LNCAP (cell line): ENCODE measurements at regions not wholly inside any gene's neighbourhood (a gene's known extent, or its start where the extent isn't known, plus 50 kb on each side); places are given as distances from the start of the nearest gene placed in this dataset.

ENCODE experiments used
- CTCF ChIP-seq: fragments of 450-650 bp; IDR thresholded peaks from 2 replicates; pipeline ENCODE4 v1.5.1; 2017; ENCODE audit warnings: mild to moderate bottlenecking

- no peak for TF ChIP-seq CTCF
Observed at GRCh38 chr6:26223650-26224546, 136.7 kb downstream of the HFE start.

GRCh38 chr6:26224547-26224912 lies 137.3 kb downstream of the HFE start:
- TF ChIP-seq CTCF = no peak

GRCh38 chr6:26224940-26225847 lies 138.0 kb downstream of the HFE start:
- no peak for TF ChIP-seq CTCF

GRCh38 chr6:26225848-26226578 lies 138.8 kb downstream of the HFE start:
- TF ChIP-seq CTCF = no peak

- TF ChIP-seq CTCF = no peak
Observed at GRCh38 chr6:26226579-26226967, 138.4 kb upstream of the BTN3A2 start.

GRCh38 chr6:26230351-26230750 lies 134.6 kb upstream of the BTN3A2 start:
- no peak for TF ChIP-seq CTCF

GRCh38 chr6:26231006-26231587 lies 133.9 kb upstream of the BTN3A2 start:
- no peak for TF ChIP-seq CTCF
